ENCODE measurements at regions not wholly inside any gene's neighbourhood (a gene's known extent, or its start where the extent isn't known, plus 50 kb on each side); places are given as distances from the start of the nearest gene placed in this dataset.

DNA sequence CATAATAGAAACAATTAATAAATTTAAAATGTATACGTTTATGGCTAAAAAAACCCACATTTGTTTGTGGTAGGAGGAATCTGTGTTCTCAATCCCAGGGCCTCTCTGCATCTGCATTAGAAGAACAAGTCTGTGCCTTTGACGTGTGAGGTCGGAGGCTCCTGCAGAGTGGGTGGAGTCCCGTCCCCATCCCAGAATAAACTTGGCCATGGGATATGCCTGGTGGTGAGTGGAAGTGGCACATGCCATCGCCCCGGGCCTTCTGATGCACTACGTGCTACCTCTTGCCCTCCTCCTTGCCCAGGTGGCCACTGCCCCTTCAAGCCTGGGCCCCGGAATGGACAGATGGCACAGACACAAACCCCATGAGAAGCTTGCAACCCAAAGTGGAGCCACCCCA is 131.1 kb upstream of the NSMCE3 start:
- no peak for ATAC-seq
- H3K4me1 ChIP-seq: no peaks in the 10 kb centered on the region
- H3K27ac ChIP-seq: no peak overlapping the region
- POLR2A ChIA-PET: no interaction called here
- no peak for DNase-seq (ENCODE audit: low read depth in 1 of 2, low spot score in 1 of 2)
- H3K9me3 ChIP-seq: no peaks in the 10 kb centered on the region
- no peak for FAIRE-seq
- no peak overlapping the region for H3K4me3 ChIP-seq
- CTCF ChIA-PET: no interaction called here
- 54% methylated on average over 8 of the region's 8 CpGs for WGBS (ENCODE audit: missing lambda C conversion rate)
- H3K4me2 ChIP-seq: no peak overlapping the region
- no peak for TF ChIP-seq JUN (IDR thresholded peaks at IDR 0.05)
- no peak for TF ChIP-seq CBX8 (IDR thresholded peaks at IDR 0.05)
- TF ChIP-seq KDM1A (IDR thresholded peaks at IDR 0.05; ENCODE audit: low read depth): no peak
- TF ChIP-seq, protein P1, sequence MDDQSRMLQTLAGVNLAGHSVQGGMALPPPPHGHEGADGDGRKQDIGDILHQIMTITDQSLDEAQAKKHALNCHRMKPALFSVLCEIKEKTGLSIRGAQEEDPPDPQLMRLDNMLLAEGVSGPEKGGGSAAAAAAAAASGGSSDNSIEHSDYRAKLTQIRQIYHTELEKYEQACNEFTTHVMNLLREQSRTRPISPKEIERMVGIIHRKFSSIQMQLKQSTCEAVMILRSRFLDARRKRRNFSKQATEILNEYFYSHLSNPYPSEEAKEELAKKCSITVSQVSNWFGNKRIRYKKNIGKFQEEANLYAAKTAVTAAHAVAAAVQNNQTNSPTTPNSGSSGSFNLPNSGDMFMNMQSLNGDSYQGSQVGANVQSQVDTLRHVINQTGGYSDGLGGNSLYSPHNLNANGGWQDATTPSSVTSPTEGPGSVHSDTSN (IDR thresholded peaks at IDR 0.05): no peak
- TF ChIP-seq HOXB13 (CRISPR knock-in tag; IDR thresholded peaks at IDR 0.05; ENCODE audit: low read depth): no peak
- TF ChIP-seq ESRRA (IDR thresholded peaks at IDR 0.05; ENCODE audit: borderline replicate concordance, low read length): no peak
- TF ChIP-seq RNF2 (IDR thresholded peaks at IDR 0.05; ENCODE audit: borderline replicate concordance, low read depth): no peak
- TF ChIP-seq RARB (CRISPR knock-in tag; IDR thresholded peaks at IDR 0.05): no peak
- TF ChIP-seq USF2 (IDR thresholded peaks at IDR 0.05): no peak

DNA sequence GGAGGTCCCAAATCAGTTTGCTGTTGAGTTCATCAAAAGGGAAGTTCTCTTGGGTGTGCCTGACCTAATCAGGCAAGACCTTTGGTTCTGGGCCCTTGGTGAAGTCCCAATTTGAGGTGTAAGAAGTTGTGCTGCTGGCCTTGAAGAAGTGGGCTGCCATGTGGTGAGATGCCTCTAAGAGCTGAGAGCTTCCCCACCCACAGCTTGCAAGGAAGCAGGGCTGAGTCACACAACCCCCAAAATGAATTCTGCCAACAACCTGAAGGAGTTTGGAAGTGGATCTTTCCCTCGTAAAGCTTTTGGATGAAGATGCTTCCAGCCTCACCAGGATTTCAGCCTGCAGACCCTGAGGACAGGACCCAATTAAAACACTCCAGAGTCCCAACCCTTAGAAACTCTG is 129.3 kb upstream of the NSMCE3 start:
- CTCF ChIA-PET: interaction anchor here (0.6 kb wide), 1 partner anchor 215 kb away, joined by 3 read pairs; no protein-coding TSS in a partner anchor
- no peak overlapping the region for H3K4me2 ChIP-seq
- no peak overlapping the region for H3K27ac ChIP-seq
- POLR2A ChIA-PET: no interaction called here
- 47% methylated on average over 1 of the region's 1 CpG for WGBS (ENCODE audit: missing lambda C conversion rate)
- DNase-seq (ENCODE audit: low read depth in 1 of 2, low spot score in 1 of 2) (no peak), FAIRE-seq (no peak), ATAC-seq (no peak)
- H3K9me3 ChIP-seq: no peaks in the 10 kb centered on the region
- H3K4me1 ChIP-seq: no peaks in the 10 kb centered on the region
- TF ChIP-seq, protein P2, sequence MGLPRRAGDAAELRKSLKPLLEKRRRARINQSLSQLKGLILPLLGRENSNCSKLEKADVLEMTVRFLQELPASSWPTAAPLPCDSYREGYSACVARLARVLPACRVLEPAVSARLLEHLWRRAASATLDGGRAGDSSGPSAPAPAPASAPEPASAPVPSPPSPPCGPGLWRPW (IDR thresholded peaks at IDR 0.05): no peak
- TF ChIP-seq RNF2 (IDR thresholded peaks at IDR 0.05; ENCODE audit: borderline replicate concordance, low read depth) (no peak), MAFK (IDR thresholded peaks at IDR 0.05; ENCODE audit: partially characterized antibody) (no peak), EHF (CRISPR knock-in tag; IDR thresholded peaks at IDR 0.05) (no peak)
- H3K4me3 ChIP-seq: no peak overlapping the region

DNA sequence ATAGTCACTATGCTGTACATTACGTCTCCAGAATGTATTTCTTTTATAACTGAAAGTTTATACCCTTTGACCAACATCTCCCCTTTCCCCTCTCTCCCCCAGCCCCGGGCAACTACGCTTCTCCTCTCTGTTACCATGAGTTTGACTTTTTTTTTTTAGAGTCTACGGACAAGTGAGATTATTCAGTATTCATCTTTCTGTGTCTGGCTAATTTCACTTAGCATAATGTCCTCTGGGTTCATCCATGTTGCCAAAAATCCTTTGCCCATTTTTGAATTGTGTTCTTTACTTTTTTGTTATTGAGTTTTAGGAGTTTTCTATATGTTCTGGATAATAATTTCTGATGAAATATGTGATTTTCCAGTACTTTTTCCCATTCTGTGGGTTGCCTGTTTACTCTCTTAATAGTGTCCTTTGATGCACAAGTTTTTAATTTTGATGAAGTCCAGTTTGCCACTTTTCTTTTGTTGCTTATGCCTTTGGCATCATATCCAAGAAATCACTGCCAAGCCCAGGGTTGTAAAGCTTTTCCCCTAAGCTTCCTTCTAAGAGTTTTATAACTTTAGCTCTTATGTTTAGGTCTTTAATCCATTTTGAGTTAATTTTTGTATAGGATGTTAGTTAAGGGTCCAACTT is 126.7 kb upstream of the NSMCE3 start:
- CTCF ChIA-PET: no interaction called here
- TF ChIP-seq USF2 (IDR thresholded peaks at IDR 0.05): no peak
- TF ChIP-seq KDM5A (IDR thresholded peaks at IDR 0.05): no peak
- TF ChIP-seq FOSB (CRISPR knock-in tag; IDR thresholded peaks at IDR 0.05): no peak
- no peak for TF ChIP-seq NR3C1 (IDR thresholded peaks at IDR 0.05)
- no peak overlapping the region for H3K4me3 ChIP-seq
- DNase-seq (ENCODE audit: low read depth in 1 of 2, low spot score in 1 of 2): no peak
- WGBS (ENCODE audit: missing lambda C conversion rate): 46% methylated on average over 4 of the region's 4 CpGs
- no peak for FAIRE-seq
- H3K4me1 ChIP-seq: no peaks in the 10 kb centered on the region
- H3K4me2 ChIP-seq: no peak overlapping the region
- no peak for ATAC-seq
- no peaks in the 10 kb centered on the region; the same call in 2 of the 3 replicates for H3K9me3 ChIP-seq
- POLR2A ChIA-PET: no interaction called here
- no peak overlapping the region for H3K27ac ChIP-seq

DNA sequence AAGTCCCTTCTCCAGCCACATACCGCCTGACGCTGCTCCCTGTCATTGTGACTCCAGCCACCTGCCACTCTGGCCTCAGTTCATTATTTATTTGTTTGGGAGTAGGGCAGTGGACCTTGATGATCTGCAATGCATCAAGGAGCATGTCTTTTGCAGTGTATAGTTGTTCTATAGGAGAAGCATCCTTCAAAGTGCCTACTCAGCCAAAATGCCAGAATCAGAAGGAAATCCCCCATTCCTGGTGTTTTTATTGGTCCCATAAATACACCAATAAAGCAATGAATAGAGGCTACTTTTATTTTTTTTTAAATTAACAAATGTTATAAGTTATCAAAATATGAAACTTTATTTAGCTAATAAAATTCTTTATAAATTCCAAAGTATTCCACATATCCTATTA is 123.8 kb upstream of the NSMCE3 start:
- POLR2A ChIA-PET: no interaction called here
- CTCF ChIA-PET: no interaction called here
- TF ChIP-seq REST (IDR thresholded peaks at IDR 0.05) (no peak), MAFK (IDR thresholded peaks at IDR 0.05; ENCODE audit: partially characterized antibody) (peak; percentile 53), NFE2L2 (conservative IDR thresholded peaks at IDR 0.05; ENCODE audit: low read length) (no peak)
- Histone ChIP-seq H3K4me3 (no peak overlapping the region), H3K4me1 (no peaks in the 10 kb centered on the region), H3K4me2 (no peak overlapping the region), H3K9me3 (no peaks in the 10 kb centered on the region; the same call in 2 of the 3 replicates), H3K27ac (no peak overlapping the region)
- 85% methylated on average over 2 of the region's 2 CpGs for WGBS (ENCODE audit: missing lambda C conversion rate)
- DNase-seq (ENCODE audit: low read depth in 1 of 2, low spot score in 1 of 2) (no peak), ATAC-seq (no peak), FAIRE-seq (no peak)
